Keratinocyte (primary cell): ENCODE measurements at regions not wholly inside any gene's neighbourhood (a gene's known extent, or its start where the extent isn't known, plus 50 kb on each side); places are given as distances from the start of the nearest gene placed in this dataset.

Source experiments
- DNase-seq: peaks from one replicate; pipeline ENCODE4 v3.0.0-alpha.2; 2011; ENCODE audit warnings: low read depth, missing footprints, low spot score
- FAIRE-seq: peaks from 2 replicates; lab custom pipeline; 2011; peaks lifted over from hg19 to GRCh38; lab: Jason Lieb, UNC
- H2AFZ ChIP-seq: 2 replicates; pipeline ENCODE4 v1.6.0; 2012; ENCODE audit warnings: low read length, control low read depth, inconsistent platforms; ENCODE audit not compliant: control insufficient read depth
- H3K27ac ChIP-seq: 2 replicates; pipeline ENCODE4 v1.5.1; 2011; ENCODE audit warnings: low read length; ENCODE audit not compliant: control insufficient read depth, insufficient read depth
- H3K27me3 ChIP-seq: 3 replicates; pipeline ENCODE4 v1.6.0; 2011; ENCODE audit warnings: low read length; ENCODE audit not compliant: control insufficient read depth, insufficient read depth; ENCODE audit errors: extremely low read depth
- H3K36me3 ChIP-seq, 2 experiments: 2 replicates in 1 of 2; 3 replicates in 1 of 2; pipeline ENCODE4 v1.5.1; 2011; ENCODE audit warnings: low read length in 2 of 2, mild to moderate bottlenecking in 1 of 2; ENCODE audit not compliant: control insufficient read depth in 2 of 2, insufficient read depth in 2 of 2; ENCODE audit errors: extremely low read depth in 1 of 2
- H3K4me1 ChIP-seq: 3 replicates; pipeline ENCODE4 v1.5.1; 2011; ENCODE audit warnings: low read length; ENCODE audit not compliant: control insufficient read depth, insufficient read depth; ENCODE audit errors: extremely low read depth
- H3K4me2 ChIP-seq: 3 replicates; pipeline ENCODE4 v1.6.0; 2011; ENCODE audit warnings: low read depth, low read length; ENCODE audit not compliant: control insufficient read depth, insufficient read depth; ENCODE audit errors: extremely low read depth
- H3K4me3 ChIP-seq, 3 experiments: fragments of 200-600 bp in 1 of 3; sonication (generic) in 1 of 3; 2 replicates in 2 of 3; 3 replicates in 1 of 3; pipeline ENCODE4 v1.5.1; 2011 to 2016; ENCODE audit warnings: low read length in 3 of 3, mild to moderate bottlenecking in 3 of 3, control low read depth in 2 of 3, inconsistent platforms in 1 of 3, low read depth in 1 of 3, mixed read lengths in 1 of 3, mixed run types in 1 of 3, moderate library complexity in 1 of 3; ENCODE audit not compliant: control insufficient read depth in 2 of 3, insufficient read depth in 2 of 3; ENCODE audit errors: extremely low read depth in 1 of 3
- H3K79me2 ChIP-seq: 2 replicates; pipeline ENCODE4 v1.6.0; 2012; ENCODE audit warnings: low read length; ENCODE audit not compliant: control insufficient read depth, insufficient read depth
- H3K9ac ChIP-seq: 3 replicates; pipeline ENCODE4 v1.6.0; 2011; ENCODE audit warnings: low read length; ENCODE audit not compliant: control insufficient read depth, insufficient read depth; ENCODE audit errors: extremely low read depth
- H3K9me1 ChIP-seq: 3 replicates; pipeline ENCODE4 v1.6.0; 2011; ENCODE audit warnings: low read length; ENCODE audit not compliant: control insufficient read depth, insufficient read depth; ENCODE audit errors: extremely low read depth
- H3K9me3 ChIP-seq: 2 replicates; pipeline ENCODE4 v1.5.1; 2012; ENCODE audit warnings: low read depth, low read length; ENCODE audit not compliant: control insufficient read depth
- H4K20me1 ChIP-seq: 3 replicates; pipeline ENCODE4 v1.6.0; 2011; ENCODE audit warnings: low read length; ENCODE audit not compliant: control insufficient read depth, insufficient read depth; ENCODE audit errors: extremely low read depth
- CTCF ChIP-seq, 3 experiments: IDR thresholded peaks in 1 of 3; conservative IDR thresholded peaks in 1 of 3; optimal IDR thresholded peaks in 1 of 3; 2 replicates in 2 of 3; 3 replicates in 1 of 3; pipeline versions ENCODE3 to v1.5.1; 2011; ENCODE audit warnings: low read length in 3 of 3, mild to moderate bottlenecking in 3 of 3, moderate library complexity in 2 of 3, control low read depth in 1 of 3, inconsistent platforms in 1 of 3; ENCODE audit not compliant: insufficient read depth in 2 of 3; ENCODE audit errors: extremely low read depth in 1 of 3
- EZH2 ChIP-seq: IDR thresholded peaks from one replicate; pipeline ENCODE4 v1.6.1; 2012; ENCODE audit warnings: inconsistent platforms, mild to moderate bottlenecking, low read length, moderate library complexity
- dilution Hi-C: fragments of 300-500 bp; cut with MboI; formaldehyde crosslinking; loops from one replicate; pipeline ENCODE4 v1.7.0; 2020; ENCODE audit warnings: low sequenced_read_pairs; ENCODE audit not compliant: extremely low pct_ligation_motif_present

- Histone ChIP-seq H3K4me3 (no peak overlapping the region), H3K27me3 (no peaks in the 10 kb centered on the region), H3K36me3 (no peaks in the 10 kb centered on the region), H2AFZ (no peak overlapping the region), H3K4me2 (no peak overlapping the region), H3K9ac (no peak overlapping the region), H3K9me1 (no peaks in the 10 kb centered on the region), H3K4me1 (no peaks in the 10 kb centered on the region), H4K20me1 (no peaks in the 10 kb centered on the region), H3K9me3 (no peaks in the 10 kb centered on the region), H3K79me2 (no peaks in the 10 kb centered on the region), H3K27ac (no peak overlapping the region)
- TF ChIP-seq CTCF (optimal IDR thresholded peaks at IDR 0.05 in 1 of 3, IDR thresholded peaks at IDR 0.05 in 1 of 3, conservative IDR thresholded peaks at IDR 0.05 in 1 of 3; ENCODE audit: extremely low read depth in 1 of 3, insufficient read depth in 2 of 3, low read length in 3 of 3) (no peak), EZH2 (no peak)
- FAIRE-seq (no peak), DNase-seq (no peak)
- dilution Hi-C loops: no loop called here
These were observed 161.8 kb upstream of the PCDH18 start for GRCh38 chr4:137694138-137694537.

DNA sequence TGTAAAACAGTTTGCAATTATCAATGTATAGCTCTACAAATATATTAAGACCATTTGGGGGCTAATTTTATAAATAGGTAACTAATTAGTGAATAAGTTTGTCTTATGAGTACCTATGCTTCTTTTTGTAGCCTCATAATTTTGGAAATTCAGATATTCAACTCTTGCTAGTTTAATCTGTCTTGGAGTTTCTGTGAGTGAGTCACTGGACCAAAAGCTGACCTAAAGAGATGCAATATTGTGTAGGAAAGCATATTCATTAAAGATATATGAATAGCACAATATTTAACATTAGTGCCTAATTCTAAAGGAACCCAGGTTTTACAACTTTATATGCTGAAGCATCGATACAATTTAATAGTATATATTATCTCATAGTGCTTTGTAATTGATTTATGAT is 161.3 kb upstream of the PCDH18 start:
- Histone ChIP-seq H2AFZ (no peak overlapping the region), H3K27me3 (no peaks in the 10 kb centered on the region), H3K9me3 (no peaks in the 10 kb centered on the region), H3K4me1 (no peaks in the 10 kb centered on the region), H3K9ac (no peak overlapping the region), H3K9me1 (no peaks in the 10 kb centered on the region), H3K4me3 (no peak overlapping the region), H3K79me2 (no peaks in the 10 kb centered on the region), H3K36me3 (no peaks in the 10 kb centered on the region), H3K4me2 (no peak overlapping the region), H4K20me1 (no peaks in the 10 kb centered on the region), H3K27ac (no peak overlapping the region)
- dilution Hi-C loops: no loop called here
- no peak for TF ChIP-seq CTCF (optimal IDR thresholded peaks at IDR 0.05 in 1 of 3, IDR thresholded peaks at IDR 0.05 in 1 of 3, conservative IDR thresholded peaks at IDR 0.05 in 1 of 3; ENCODE audit: extremely low read depth in 1 of 3, insufficient read depth in 2 of 3, low read length in 3 of 3)
- no peak for TF ChIP-seq EZH2
- DNase-seq: no peak
- FAIRE-seq: no peak
